A673 (cell line): ENCODE measurements at regions not wholly inside any gene's neighbourhood (a gene's known extent, or its start where the extent isn't known, plus 50 kb on each side); places are given as distances from the start of the nearest gene placed in this dataset.

Experiments used
- CTCF ChIP-seq: fragments of 300-800, 200-600 bp; sonication (generic); conservative IDR thresholded peaks from 2 replicates; pipeline ENCODE4 v1.5.1; 2017; ENCODE audit warnings: low read depth, mild to moderate bottlenecking, antibody characterized with exemption, low read length, moderate library complexity, mixed read lengths
- EZH2 ChIP-seq: fragments of 200-600 bp; sonication (generic); IDR thresholded peaks from 2 replicates; pipeline ENCODE4 v1.6.1; 2017; ENCODE audit warnings: borderline replicate concordance, low read depth, mild to moderate bottlenecking, mixed read lengths, antibody characterized with exemption, low read length; ENCODE audit not compliant: poor library complexity, severe bottlenecking

GRCh38 chr5:67793966-67794365 lies 421.6 kb upstream of the PIK3R1 start:
- TF ChIP-seq CTCF (no peak), EZH2 (no peak)
